ENCODE measurements at regions not wholly inside any gene's neighbourhood (a gene's known extent, or its start where the extent isn't known, plus 50 kb on each side); places are given as distances from the start of the nearest gene placed in this dataset.

GRCh38 chrX:80316526-80316925 is 103.7 kb upstream of the TENT5D start:
- no peak for DNase-seq

- DNase-seq, result no peak
Observed at GRCh38 chrX:80317646-80318045, 102.6 kb upstream of the TENT5D start.

- no peak for DNase-seq
Observed at GRCh38 chrX:80331285-80331684, 89.0 kb upstream of the TENT5D start.

- DNase-seq, result no peak
Observed at GRCh38 chrX:80334583-80334982, 85.7 kb upstream of the TENT5D start.

DNA sequence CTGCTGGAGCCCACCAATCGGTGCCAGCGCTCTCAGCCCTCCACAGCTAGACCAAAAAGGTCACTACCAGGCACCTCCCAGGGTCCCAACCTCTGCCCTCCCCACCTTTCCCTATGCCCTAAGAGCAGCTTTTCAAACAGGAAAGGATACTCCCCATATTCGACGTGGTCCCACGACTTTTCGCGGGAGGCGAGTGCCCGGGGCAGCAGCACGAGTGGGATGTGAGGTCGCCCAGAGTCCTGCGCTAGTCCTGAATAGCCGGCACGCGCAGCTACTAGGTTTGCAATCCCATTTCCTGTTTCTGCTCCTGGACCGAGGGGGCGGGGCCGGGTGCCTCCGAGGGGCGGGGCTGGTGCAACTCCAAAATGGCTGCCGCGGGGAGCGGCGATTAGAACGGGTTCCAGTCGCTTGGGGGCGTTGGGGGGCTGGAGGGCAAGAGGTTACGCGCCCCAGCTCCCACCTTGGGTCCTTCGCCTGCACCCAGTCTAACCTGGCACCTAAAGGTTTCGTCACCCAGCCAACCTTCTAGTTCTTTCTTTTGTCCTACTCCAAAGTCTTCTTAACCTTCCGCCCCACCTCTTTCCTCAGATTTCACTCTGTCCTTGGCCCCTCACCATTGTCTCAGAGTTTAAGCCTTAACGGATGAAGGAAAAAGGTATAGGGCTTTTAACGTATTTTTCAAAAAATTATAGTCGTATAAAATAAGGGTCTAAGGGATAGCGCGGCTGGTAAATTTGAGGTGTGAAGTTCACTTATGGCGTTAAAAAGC is 85.0 kb upstream of the TENT5D start:
- peak in 1 of 2 experiments; percentile 30 for DNase-seq

DNA sequence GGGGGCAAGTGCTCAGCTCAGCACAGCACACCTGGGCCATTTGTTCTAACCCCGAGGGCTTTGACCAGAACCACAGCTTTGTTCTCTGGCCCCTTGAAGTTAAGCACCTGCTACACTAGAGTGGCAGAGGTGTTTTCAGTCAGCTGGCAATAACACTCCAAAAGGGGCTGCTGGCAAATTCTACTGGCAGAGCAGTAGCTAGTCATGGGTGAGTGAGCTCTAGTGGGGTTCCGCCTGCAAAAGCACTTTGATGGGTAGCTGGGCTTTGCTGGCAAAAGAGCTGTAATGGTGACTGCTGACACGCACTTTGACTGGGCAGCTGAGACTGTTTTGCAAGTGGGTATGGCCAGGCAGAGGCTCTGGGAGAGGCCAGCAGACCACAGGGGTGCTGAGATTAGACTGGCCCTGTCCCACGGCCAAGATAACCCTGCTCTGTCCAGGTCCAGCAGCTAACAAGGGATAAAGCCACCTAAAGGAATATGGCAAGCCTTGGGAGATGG is 65.2 kb upstream of the TENT5D start:
- no peak for DNase-seq
